KG1 (cell line): ENCODE measurements at regions not wholly inside any gene's neighbourhood (a gene's known extent, or its start where the extent isn't known, plus 50 kb on each side); places are given as distances from the start of the nearest gene placed in this dataset.
A peak's percentile ranks its signal among the peaks of the same experiment; 100 is the strongest.
"Not testable (repeated sequence)": the region's sequence is repeated elsewhere in the genome, so short reads cannot be mapped to it uniquely, and the experiment has no call there.

Experiments used
- DNase-seq: peaks from one replicate; lab custom pipeline; 2025; lab: John Stamatoyannopoulos, UW

- DNase-seq, result no peak
Measured at GRCh38 chr17:70597774-70598173, 428.4 kb downstream of the KCNJ2 start.

GRCh38 chr17:70599198-70599597, 429.9 kb downstream of the KCNJ2 start:
- no peak for DNase-seq

GRCh38 chr17:70599945-70600344, 430.6 kb downstream of the KCNJ2 start:
- not testable (repeated sequence) for DNase-seq

GRCh38 chr17:70603226-70603625, 433.9 kb downstream of the KCNJ2 start:
- DNase-seq, result no peak

GRCh38 chr17:70604854-70605253, 435.5 kb downstream of the KCNJ2 start:
- no peak for DNase-seq

GRCh38 chr17:70606086-70606485, 436.8 kb downstream of the KCNJ2 start:
- no peak for DNase-seq

- DNase-seq, result no peak
Measured at GRCh38 chr17:70608193-70608592, 438.9 kb downstream of the KCNJ2 start.

- no peak for DNase-seq
Measured at GRCh38 chr17:70608957-70609356, 439.6 kb downstream of the KCNJ2 start.

- no peak for DNase-seq
Measured at GRCh38 chr17:70609566-70609965, 440.2 kb downstream of the KCNJ2 start.

GRCh38 chr17:70610161-70610560, 440.8 kb downstream of the KCNJ2 start:
- no peak for DNase-seq

- DNase-seq, result no peak
Measured at GRCh38 chr17:70613681-70614080, 444.3 kb downstream of the KCNJ2 start.

GRCh38 chr17:70615831-70616230, 446.5 kb downstream of the KCNJ2 start:
- DNase-seq, result no peak

- no peak for DNase-seq
Measured at GRCh38 chr17:70618641-70619040, 449.3 kb downstream of the KCNJ2 start.

- no peak for DNase-seq
Measured at GRCh38 chr17:70621566-70621965, 452.2 kb downstream of the KCNJ2 start.

GRCh38 chr17:70622368-70623260, 453.3 kb downstream of the KCNJ2 start:
- DNase-seq, result peak; percentile 19

- no peak for DNase-seq
Measured at GRCh38 chr17:70624211-70624610, 454.9 kb downstream of the KCNJ2 start.

GRCh38 chr17:70629902-70630301, 460.6 kb downstream of the KCNJ2 start:
- no peak for DNase-seq

GRCh38 chr17:70636517-70637133, 467.3 kb downstream of the KCNJ2 start:
- no peak for DNase-seq

- DNase-seq, result no peak
Measured at GRCh38 chr17:70642059-70642458, 472.7 kb downstream of the KCNJ2 start.

- DNase-seq, result no peak
Measured at GRCh38 chr17:70644096-70644495, 474.8 kb downstream of the KCNJ2 start.

GRCh38 chr17:70646673-70647072, 477.3 kb downstream of the KCNJ2 start:
- no peak for DNase-seq

GRCh38 chr17:70648166-70648565, 478.8 kb downstream of the KCNJ2 start:
- no peak for DNase-seq

GRCh38 chr17:70653850-70654249, 484.5 kb downstream of the KCNJ2 start:
- no peak for DNase-seq
